ENCODE measurements at regions not wholly inside any gene's neighbourhood (a gene's known extent, or its start where the extent isn't known, plus 50 kb on each side); places are given as distances from the start of the nearest gene placed in this dataset.

DNA sequence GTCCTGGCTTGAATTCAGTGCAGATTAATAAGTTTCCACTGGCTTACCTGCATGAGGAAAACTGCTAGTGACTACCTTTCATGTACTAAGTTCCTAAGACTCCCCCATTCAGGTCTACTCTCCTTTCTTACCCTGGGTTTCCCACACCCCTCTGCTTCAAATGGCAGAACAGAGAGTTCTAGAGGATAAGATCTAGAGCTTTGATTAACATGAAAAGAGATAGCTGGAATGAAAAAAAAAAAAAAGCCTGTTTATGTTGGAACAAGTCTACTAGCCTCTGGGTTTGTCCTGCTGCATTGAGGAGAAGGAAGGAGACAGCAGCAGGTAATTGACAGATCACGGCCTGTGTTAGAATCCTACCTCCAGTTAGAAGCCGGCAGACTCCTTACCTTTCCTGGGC is 201.4 kb upstream of the SOX4 start:
- TF ChIP-seq EZH2 (IDR thresholded peaks at IDR 0.05; ENCODE audit: borderline replicate concordance, low read depth, low read length, severe bottlenecking) = no peak
- TF ChIP-seq, protein P1, sequence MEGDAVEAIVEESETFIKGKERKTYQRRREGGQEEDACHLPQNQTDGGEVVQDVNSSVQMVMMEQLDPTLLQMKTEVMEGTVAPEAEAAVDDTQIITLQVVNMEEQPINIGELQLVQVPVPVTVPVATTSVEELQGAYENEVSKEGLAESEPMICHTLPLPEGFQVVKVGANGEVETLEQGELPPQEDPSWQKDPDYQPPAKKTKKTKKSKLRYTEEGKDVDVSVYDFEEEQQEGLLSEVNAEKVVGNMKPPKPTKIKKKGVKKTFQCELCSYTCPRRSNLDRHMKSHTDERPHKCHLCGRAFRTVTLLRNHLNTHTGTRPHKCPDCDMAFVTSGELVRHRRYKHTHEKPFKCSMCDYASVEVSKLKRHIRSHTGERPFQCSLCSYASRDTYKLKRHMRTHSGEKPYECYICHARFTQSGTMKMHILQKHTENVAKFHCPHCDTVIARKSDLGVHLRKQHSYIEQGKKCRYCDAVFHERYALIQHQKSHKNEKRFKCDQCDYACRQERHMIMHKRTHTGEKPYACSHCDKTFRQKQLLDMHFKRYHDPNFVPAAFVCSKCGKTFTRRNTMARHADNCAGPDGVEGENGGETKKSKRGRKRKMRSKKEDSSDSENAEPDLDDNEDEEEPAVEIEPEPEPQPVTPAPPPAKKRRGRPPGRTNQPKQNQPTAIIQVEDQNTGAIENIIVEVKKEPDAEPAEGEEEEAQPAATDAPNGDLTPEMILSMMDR (IDR thresholded peaks at IDR 0.05; ENCODE audit: borderline replicate concordance, extremely low read depth, low read length, poor library complexity, severe bottlenecking) = no peak

Data from DND-41 (cell line).